Osteocyte (in vitro differentiated cells): ENCODE measurements at regions not wholly inside any gene's neighbourhood (a gene's known extent, or its start where the extent isn't known, plus 50 kb on each side); places are given as distances from the start of the nearest gene placed in this dataset.

Source experiments
- DNase-seq: peaks from one replicate; pipeline ENCODE4 v3.0.0; 2021; ENCODE audit warnings: mixed read lengths; ENCODE audit not compliant: unreplicated experiment; ENCODE audit errors: extremely low spot score
- H3K27ac Mint-ChIP-seq: one replicate; pipeline ENCODE4 v1.8.0; 2021; ENCODE audit warnings: mild to moderate bottlenecking, mixed read lengths; ENCODE audit not compliant: unreplicated experiment
- H3K27me3 Mint-ChIP-seq: one replicate; pipeline ENCODE4 v1.8.0; 2021; ENCODE audit warnings: mixed read lengths; ENCODE audit not compliant: unreplicated experiment
- H3K36me3 Mint-ChIP-seq: one replicate; pipeline ENCODE4 v1.8.0; 2021; ENCODE audit warnings: mixed read lengths; ENCODE audit not compliant: unreplicated experiment
- H3K4me1 Mint-ChIP-seq: one replicate; pipeline ENCODE4 v1.8.0; 2021; ENCODE audit warnings: mixed read lengths; ENCODE audit not compliant: unreplicated experiment
- H3K4me3 Mint-ChIP-seq: one replicate; pipeline ENCODE4 v1.8.0; 2021; ENCODE audit warnings: mild to moderate bottlenecking, moderate library complexity, mixed read lengths; ENCODE audit not compliant: unreplicated experiment
- H3K9me3 Mint-ChIP-seq: one replicate; pipeline ENCODE4 v1.8.0; 2021; ENCODE audit warnings: mixed read lengths; ENCODE audit not compliant: unreplicated experiment
- TF ChIP-seq, protein P1 (sequence below): fragments of 200-600 bp; sonication (generic); IDR thresholded peaks from 2 replicates; pipeline ENCODE4 v1.5.0; 2021; ENCODE audit warnings: antibody characterized with exemption, mild to moderate bottlenecking, moderate library complexity

DNA sequence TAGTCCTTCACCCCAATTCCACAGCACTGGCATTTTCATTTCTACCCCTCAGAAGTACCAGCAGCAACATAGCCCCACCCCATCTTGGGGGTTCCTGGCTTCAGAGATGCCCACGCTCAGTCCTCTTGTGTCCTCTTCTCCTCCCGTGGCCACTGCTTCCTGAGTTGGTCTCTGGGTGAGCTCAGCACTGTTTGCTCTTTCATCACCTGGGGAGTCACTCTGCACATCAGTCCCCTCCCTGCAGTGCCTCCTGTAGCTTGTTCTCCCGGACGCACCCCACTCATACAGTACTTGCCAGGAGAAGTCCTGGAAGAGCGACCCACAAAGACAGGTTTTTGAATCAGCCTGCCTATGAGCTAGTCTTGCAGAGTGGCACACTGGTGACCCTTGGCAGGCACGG lies 63.8 kb downstream of the GSC start:
- H3K4me3 Mint-ChIP-seq: no peak overlapping the region
- no peak for DNase-seq
- H3K9me3 Mint-ChIP-seq: no peaks in the 10 kb centered on the region

DNA sequence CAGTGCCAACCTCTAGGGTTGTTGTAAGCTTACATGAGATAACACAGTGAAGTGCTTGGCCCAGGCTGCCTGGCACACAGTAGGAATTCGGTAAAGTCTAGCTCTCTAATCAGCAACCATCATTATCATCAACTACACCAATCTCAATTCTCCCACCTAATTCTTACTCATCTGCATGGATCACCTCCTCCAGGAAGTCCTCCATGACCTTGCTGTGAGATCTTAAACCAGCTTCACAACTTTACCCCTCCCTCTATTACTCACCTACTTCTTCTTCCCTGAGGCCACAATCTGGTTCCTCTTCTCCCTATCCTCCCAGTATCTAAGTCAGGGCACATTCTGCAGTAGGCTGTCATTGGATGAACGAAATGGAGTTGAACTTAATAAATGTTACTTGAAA lies 67.3 kb downstream of the GSC start:
- no peak overlapping the region for H3K4me3 Mint-ChIP-seq

More for the DNA sequence above, 63.8 kb downstream of the GSC start:
- peaks cover 31% of the 10 kb centered on the region for H3K27me3 Mint-ChIP-seq
- no peak overlapping the region for H3K27ac Mint-ChIP-seq
- H3K4me1 Mint-ChIP-seq: no peaks in the 10 kb centered on the region
- TF ChIP-seq, protein P1, sequence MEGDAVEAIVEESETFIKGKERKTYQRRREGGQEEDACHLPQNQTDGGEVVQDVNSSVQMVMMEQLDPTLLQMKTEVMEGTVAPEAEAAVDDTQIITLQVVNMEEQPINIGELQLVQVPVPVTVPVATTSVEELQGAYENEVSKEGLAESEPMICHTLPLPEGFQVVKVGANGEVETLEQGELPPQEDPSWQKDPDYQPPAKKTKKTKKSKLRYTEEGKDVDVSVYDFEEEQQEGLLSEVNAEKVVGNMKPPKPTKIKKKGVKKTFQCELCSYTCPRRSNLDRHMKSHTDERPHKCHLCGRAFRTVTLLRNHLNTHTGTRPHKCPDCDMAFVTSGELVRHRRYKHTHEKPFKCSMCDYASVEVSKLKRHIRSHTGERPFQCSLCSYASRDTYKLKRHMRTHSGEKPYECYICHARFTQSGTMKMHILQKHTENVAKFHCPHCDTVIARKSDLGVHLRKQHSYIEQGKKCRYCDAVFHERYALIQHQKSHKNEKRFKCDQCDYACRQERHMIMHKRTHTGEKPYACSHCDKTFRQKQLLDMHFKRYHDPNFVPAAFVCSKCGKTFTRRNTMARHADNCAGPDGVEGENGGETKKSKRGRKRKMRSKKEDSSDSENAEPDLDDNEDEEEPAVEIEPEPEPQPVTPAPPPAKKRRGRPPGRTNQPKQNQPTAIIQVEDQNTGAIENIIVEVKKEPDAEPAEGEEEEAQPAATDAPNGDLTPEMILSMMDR: no peak
- no peaks in the 10 kb centered on the region for H3K36me3 Mint-ChIP-seq

DNA sequence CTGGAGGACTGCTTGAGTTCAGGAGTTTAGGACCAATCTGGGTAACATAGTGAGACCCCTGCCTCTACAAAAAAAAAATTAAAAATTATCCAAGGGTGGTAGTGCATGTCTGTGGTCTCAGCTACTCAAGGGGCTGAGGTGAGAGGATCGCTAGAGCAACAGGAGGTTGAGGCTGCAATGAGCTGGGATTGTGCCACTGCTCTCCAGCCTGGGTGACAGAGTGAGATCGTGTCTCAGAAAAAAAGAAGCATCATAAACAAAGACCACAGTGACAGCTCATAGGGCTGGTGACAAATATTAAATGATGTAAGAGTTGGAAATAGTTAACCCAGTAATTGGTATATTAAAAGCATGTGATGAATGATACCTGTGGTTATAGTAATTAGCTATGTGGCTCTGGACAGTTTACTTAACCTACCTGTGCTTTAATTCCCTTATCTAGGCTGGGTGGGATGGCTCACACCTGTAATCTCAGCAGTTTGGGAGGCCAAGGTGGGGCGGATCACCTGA lies 68.0 kb downstream of the GSC start:
- Mint-ChIP-seq H3K36me3 (no peaks in the 10 kb centered on the region), H3K27ac (no peak overlapping the region), H3K9me3 (no peaks in the 10 kb centered on the region), H3K4me3 (no peak overlapping the region), H3K27me3 (peaks cover 22% of the 10 kb centered on the region), H3K4me1 (peaks cover 5% of the 10 kb centered on the region)
- no peak for DNase-seq
- TF ChIP-seq, protein P1: no peak

More for the DNA sequence above, 67.3 kb downstream of the GSC start:
- no peaks in the 10 kb centered on the region for H3K36me3 Mint-ChIP-seq
- TF ChIP-seq, protein P1: no peak
- H3K4me1 Mint-ChIP-seq: peaks cover 3% of the 10 kb centered on the region
- H3K9me3 Mint-ChIP-seq: no peaks in the 10 kb centered on the region
- H3K27ac Mint-ChIP-seq: no peak overlapping the region
- peaks cover 29% of the 10 kb centered on the region for H3K27me3 Mint-ChIP-seq
- no peak for DNase-seq

GRCh38 chr14:94700336-94700735 lies 69.6 kb downstream of the GSC start:
- Mint-ChIP-seq H3K4me3 (no peak overlapping the region), H3K36me3 (no peaks in the 10 kb centered on the region), H3K27me3 (peaks cover 14% of the 10 kb centered on the region), H3K9me3 (no peaks in the 10 kb centered on the region), H3K4me1 (peaks cover 12% of the 10 kb centered on the region), H3K27ac (no peak overlapping the region)
- DNase-seq: no peak
- TF ChIP-seq, protein P1: no peak

DNA sequence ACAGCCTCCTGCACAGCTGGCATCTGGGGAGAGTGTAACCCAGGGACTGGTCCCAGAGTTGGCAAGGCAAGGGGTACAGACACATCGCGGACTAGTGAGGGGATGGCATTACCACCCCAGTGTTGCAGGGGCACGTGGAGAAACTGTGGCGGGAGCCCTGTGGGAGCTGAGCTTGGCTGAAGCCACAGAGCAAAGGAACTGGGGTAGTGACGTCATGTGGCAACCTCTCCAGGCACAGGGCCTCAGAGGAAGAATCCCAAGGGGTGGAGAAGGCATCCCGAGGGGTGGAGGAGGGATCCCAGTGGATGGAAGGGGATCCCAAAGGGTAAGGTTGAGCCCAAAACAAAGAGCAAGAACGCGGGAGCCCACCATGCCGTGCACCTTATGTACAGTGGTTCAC lies 70.1 kb downstream of the GSC start:
- H3K9me3 Mint-ChIP-seq: no peaks in the 10 kb centered on the region
- DNase-seq: no peak
- no peak overlapping the region for H3K27ac Mint-ChIP-seq
- TF ChIP-seq, protein P1: no peak
- peaks cover 14% of the 10 kb centered on the region for H3K27me3 Mint-ChIP-seq
- H3K4me1 Mint-ChIP-seq: peaks cover 12% of the 10 kb centered on the region
- H3K4me3 Mint-ChIP-seq: no peak overlapping the region
- H3K36me3 Mint-ChIP-seq: no peaks in the 10 kb centered on the region
